ENCODE measurements at regions not wholly inside any gene's neighbourhood (a gene's known extent, or its start where the extent isn't known, plus 50 kb on each side); places are given as distances from the start of the nearest gene placed in this dataset.

- H3K27ac Mint-ChIP-seq (ENCODE audit: unreplicated experiment), result no peak overlapping the region
- H3K9me3 Mint-ChIP-seq, result no peaks in the 10 kb centered on the region
- peaks cover 80% of the 10 kb centered on the region for H3K27me3 Mint-ChIP-seq (ENCODE audit: low read depth)
- H3K36me3 Mint-ChIP-seq (ENCODE audit: low read depth), result no peaks in the 10 kb centered on the region
- peaks cover 7% of the 10 kb centered on the region for H3K4me1 Mint-ChIP-seq
- no peak for TF ChIP-seq CTCF (conservative IDR thresholded peaks at IDR 0.05)
- DNase-seq (ENCODE audit: low read depth, low spot score), result no peak
- no peak overlapping the region for H3K4me3 Mint-ChIP-seq
These were observed 209.4 kb downstream of the FOXA2 start for GRCh38 chr20:22374678-22375590.

DNA sequence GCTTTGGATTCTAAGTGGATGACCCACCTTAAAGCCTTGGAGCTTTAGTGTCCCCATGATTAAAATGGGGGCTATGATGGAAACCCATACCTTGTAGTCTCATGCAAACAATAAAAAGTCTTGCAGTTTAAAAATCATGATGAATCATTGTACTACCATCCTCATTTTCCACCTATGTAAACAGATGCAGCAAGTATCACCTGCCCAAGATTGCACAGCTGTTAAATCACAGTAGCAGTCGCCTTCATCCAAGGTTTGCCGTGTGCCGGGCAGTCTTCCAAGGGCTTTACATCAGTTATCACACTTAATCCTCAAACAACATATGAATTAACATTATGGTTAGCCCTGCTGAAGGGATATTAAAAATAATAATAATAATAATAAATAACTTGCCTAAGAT is 210.3 kb downstream of the FOXA2 start:
- no peak for TF ChIP-seq CTCF (conservative IDR thresholded peaks at IDR 0.05)
- no peak overlapping the region for H3K4me3 Mint-ChIP-seq
- H3K9me3 Mint-ChIP-seq, result no peaks in the 10 kb centered on the region
- peaks cover 7% of the 10 kb centered on the region for H3K4me1 Mint-ChIP-seq
- H3K36me3 Mint-ChIP-seq (ENCODE audit: low read depth), result no peaks in the 10 kb centered on the region
- no peak overlapping the region for H3K27ac Mint-ChIP-seq (ENCODE audit: unreplicated experiment)
- peaks cover 79% of the 10 kb centered on the region for H3K27me3 Mint-ChIP-seq (ENCODE audit: low read depth)
- no peak for DNase-seq (ENCODE audit: low read depth, low spot score)

GRCh38 chr20:22373164-22373895 is 211.0 kb downstream of the FOXA2 start:
- no peak for TF ChIP-seq CTCF (conservative IDR thresholded peaks at IDR 0.05)
- Mint-ChIP-seq H3K4me3 (no peak overlapping the region), H3K9me3 (no peaks in the 10 kb centered on the region), H3K36me3 (ENCODE audit: low read depth) (no peaks in the 10 kb centered on the region), H3K27me3 (ENCODE audit: low read depth) (peaks cover 80% of the 10 kb centered on the region), H3K4me1 (peaks cover 7% of the 10 kb centered on the region), H3K27ac (ENCODE audit: unreplicated experiment) (no peak overlapping the region)
- DNase-seq (ENCODE audit: low read depth, low spot score), result no peak

- peaks cover 11% of the 10 kb centered on the region for H3K4me1 Mint-ChIP-seq
- H3K9me3 Mint-ChIP-seq, result no peaks in the 10 kb centered on the region
- no peaks in the 10 kb centered on the region for H3K36me3 Mint-ChIP-seq (ENCODE audit: low read depth)
- no peak overlapping the region for H3K27ac Mint-ChIP-seq (ENCODE audit: unreplicated experiment)
- peaks cover 91% of the 10 kb centered on the region for H3K27me3 Mint-ChIP-seq (ENCODE audit: low read depth)
- TF ChIP-seq CTCF (conservative IDR thresholded peaks at IDR 0.05), result no peak
- no peak for DNase-seq (ENCODE audit: low read depth, low spot score)
- no peak overlapping the region for H3K4me3 Mint-ChIP-seq
These were observed 212.5 kb downstream of the FOXA2 start for GRCh38 chr20:22371843-22372242.

- DNase-seq (ENCODE audit: low read depth, low spot score), result no peak
- Mint-ChIP-seq H3K4me1 (peaks cover 6% of the 10 kb centered on the region), H3K36me3 (ENCODE audit: low read depth) (no peaks in the 10 kb centered on the region), H3K27ac (ENCODE audit: unreplicated experiment) (no peak overlapping the region), H3K9me3 (no peaks in the 10 kb centered on the region), H3K27me3 (ENCODE audit: low read depth) (peaks cover 90% of the 10 kb centered on the region), H3K4me3 (no peak overlapping the region)
- no peak for TF ChIP-seq CTCF (conservative IDR thresholded peaks at IDR 0.05)
These were observed 214.2 kb downstream of the FOXA2 start for GRCh38 chr20:22370137-22370536.

All from neural crest cell (in vitro differentiated cells).